ENCODE measurements at regions not wholly inside any gene's neighbourhood (a gene's known extent, or its start where the extent isn't known, plus 50 kb on each side); places are given as distances from the start of the nearest gene placed in this dataset.

DNA sequence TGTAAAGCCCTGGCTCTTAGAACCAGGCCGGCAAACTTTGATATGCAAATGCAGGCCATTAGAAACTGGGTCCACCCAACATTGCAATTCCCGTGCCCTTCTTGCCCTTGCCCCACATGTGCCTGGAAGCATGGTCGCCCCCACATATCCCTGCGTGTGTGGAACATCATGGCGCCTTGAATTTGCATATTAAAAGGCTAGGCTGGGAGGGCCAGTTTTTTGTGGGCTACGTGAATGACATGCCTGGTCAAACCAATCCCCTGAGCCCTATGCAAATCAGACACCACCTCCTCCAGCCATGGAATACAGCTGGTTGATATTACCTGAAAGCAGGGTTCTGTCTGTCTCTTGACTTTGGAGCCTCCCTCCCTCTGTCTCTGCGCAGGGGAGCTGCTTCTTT is 58.7 kb upstream of the ARHGEF26 start:
- TF ChIP-seq, protein P1, sequence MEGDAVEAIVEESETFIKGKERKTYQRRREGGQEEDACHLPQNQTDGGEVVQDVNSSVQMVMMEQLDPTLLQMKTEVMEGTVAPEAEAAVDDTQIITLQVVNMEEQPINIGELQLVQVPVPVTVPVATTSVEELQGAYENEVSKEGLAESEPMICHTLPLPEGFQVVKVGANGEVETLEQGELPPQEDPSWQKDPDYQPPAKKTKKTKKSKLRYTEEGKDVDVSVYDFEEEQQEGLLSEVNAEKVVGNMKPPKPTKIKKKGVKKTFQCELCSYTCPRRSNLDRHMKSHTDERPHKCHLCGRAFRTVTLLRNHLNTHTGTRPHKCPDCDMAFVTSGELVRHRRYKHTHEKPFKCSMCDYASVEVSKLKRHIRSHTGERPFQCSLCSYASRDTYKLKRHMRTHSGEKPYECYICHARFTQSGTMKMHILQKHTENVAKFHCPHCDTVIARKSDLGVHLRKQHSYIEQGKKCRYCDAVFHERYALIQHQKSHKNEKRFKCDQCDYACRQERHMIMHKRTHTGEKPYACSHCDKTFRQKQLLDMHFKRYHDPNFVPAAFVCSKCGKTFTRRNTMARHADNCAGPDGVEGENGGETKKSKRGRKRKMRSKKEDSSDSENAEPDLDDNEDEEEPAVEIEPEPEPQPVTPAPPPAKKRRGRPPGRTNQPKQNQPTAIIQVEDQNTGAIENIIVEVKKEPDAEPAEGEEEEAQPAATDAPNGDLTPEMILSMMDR (IDR thresholded peaks at IDR 0.05; ENCODE audit: insufficient read depth in 1 of 2, low read depth in 1 of 2, low read length in 1 of 2, severe bottlenecking in 1 of 2, unreplicated experiment in 1 of 2), result no peak
- Mint-ChIP-seq H3K4me1 (ENCODE audit: low read depth, unreplicated experiment) (no peaks in the 10 kb centered on the region), H3K27me3 (ENCODE audit: insufficient read depth, unreplicated experiment) (peaks cover 4% of the 10 kb centered on the region), H3K4me3 (ENCODE audit: unreplicated experiment) (no peak overlapping the region), H3K9me3 (ENCODE audit: unreplicated experiment) (no peaks in the 10 kb centered on the region), H3K27ac (ENCODE audit: unreplicated experiment) (no peak overlapping the region), H3K36me3 (ENCODE audit: insufficient read depth, unreplicated experiment) (no peaks in the 10 kb centered on the region)
- no peaks in the 10 kb centered on the region for H3K9me3 ChIP-seq
- no peaks in the 10 kb centered on the region for H3K27me3 ChIP-seq (replicated peaks; ENCODE audit: control insufficient read depth, insufficient read depth, low read length)
- H3K36me3 ChIP-seq (ENCODE audit: control insufficient read depth, insufficient read depth, low read length), result no peaks in the 10 kb centered on the region
- POLR2A ChIA-PET, result no interaction called here
- intact Hi-C loops (cut with micrococcal nuclease; ENCODE audit: unreplicated experiment), result no loop called here
- CTCF ChIA-PET, result no interaction called here
- DNase-seq, result no peak
- BruUV-seq (replicated peaks), result no TSS peak
- no peak overlapping the region for H3K4me3 ChIP-seq (ENCODE audit: low read depth, low read length)
- no peaks in the 10 kb centered on the region for H3K4me1 ChIP-seq

DNA sequence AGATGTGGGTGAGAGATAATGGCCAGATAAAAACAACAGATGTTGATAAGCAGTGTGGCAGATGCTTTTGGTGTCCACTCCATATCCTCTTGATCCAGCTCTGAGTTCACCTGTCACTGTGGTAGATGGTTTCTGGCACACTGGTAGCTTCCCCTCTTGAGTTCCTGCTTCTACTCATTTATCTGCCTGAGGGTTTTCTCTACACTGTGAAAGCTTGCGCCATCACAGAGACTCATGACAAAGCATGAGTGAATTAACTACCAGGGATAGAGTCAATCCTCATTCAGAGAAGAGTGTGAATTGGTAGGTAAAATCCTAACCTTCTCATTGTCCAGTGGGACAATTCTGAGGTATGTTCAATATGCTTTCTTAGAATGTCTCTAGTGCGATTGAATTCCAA is 50.0 kb upstream of the ARHGEF26 start:
- CTCF ChIA-PET, result no interaction called here
- TF ChIP-seq, protein P1 (IDR thresholded peaks at IDR 0.05; ENCODE audit: insufficient read depth in 1 of 2, low read depth in 1 of 2, low read length in 1 of 2, severe bottlenecking in 1 of 2, unreplicated experiment in 1 of 2), result no peak
- Histone ChIP-seq H3K4me3 (ENCODE audit: low read depth, low read length) (no peak overlapping the region), H3K4me1 (no peaks in the 10 kb centered on the region), H3K9me3 (no peaks in the 10 kb centered on the region), H3K27me3 (replicated peaks; ENCODE audit: control insufficient read depth, insufficient read depth, low read length) (no peaks in the 10 kb centered on the region), H3K36me3 (ENCODE audit: control insufficient read depth, insufficient read depth, low read length) (no peaks in the 10 kb centered on the region)
- Mint-ChIP-seq H3K4me1 (ENCODE audit: low read depth, unreplicated experiment) (no peaks in the 10 kb centered on the region), H3K9me3 (ENCODE audit: unreplicated experiment) (no peaks in the 10 kb centered on the region), H3K27ac (ENCODE audit: unreplicated experiment) (no peak overlapping the region), H3K4me3 (ENCODE audit: unreplicated experiment) (no peak overlapping the region), H3K36me3 (ENCODE audit: insufficient read depth, unreplicated experiment) (no peaks in the 10 kb centered on the region), H3K27me3 (ENCODE audit: insufficient read depth, unreplicated experiment) (peaks cover 2% of the 10 kb centered on the region)
- POLR2A ChIA-PET, result no interaction called here
- intact Hi-C loops (cut with micrococcal nuclease; ENCODE audit: unreplicated experiment), result no loop called here
- BruUV-seq (replicated peaks), result no TSS peak
- no peak for DNase-seq

Measured in Caco-2 (cell line).